WTC11 (cell line): ENCODE measurements at regions not wholly inside any gene's neighbourhood (a gene's known extent, or its start where the extent isn't known, plus 50 kb on each side); places are given as distances from the start of the nearest gene placed in this dataset.

ENCODE experiments used
- CREB1 ChIP-seq: sonication (generic); formaldehyde crosslinking; IDR thresholded peaks from 2 replicates; pipeline ENCODE4 v1.8.0; 2023; ENCODE audit warnings: mild to moderate bottlenecking, missing genetic modification reagents
- ETV6 ChIP-seq: sonication (generic); formaldehyde crosslinking; IDR thresholded peaks from 2 replicates; pipeline ENCODE4 v1.8.1; 2022; ENCODE audit warnings: mild to moderate bottlenecking, missing genetic modification reagents
- NFYB ChIP-seq: sonication (generic); formaldehyde crosslinking; conservative IDR thresholded peaks from 2 replicates; pipeline ENCODE4 v1.8.0; 2022; ENCODE audit warnings: low read depth, missing genetic modification reagents
- NR1H2 ChIP-seq: sonication (generic); formaldehyde crosslinking; IDR thresholded peaks from 2 replicates; pipeline ENCODE4 v1.9.0; 2021; ENCODE audit warnings: mild to moderate bottlenecking, moderate library complexity, missing genetic modification reagents
- SP1 ChIP-seq: sonication (generic); formaldehyde crosslinking; conservative IDR thresholded peaks from 2 replicates; pipeline ENCODE4 v1.8.1; 2022; ENCODE audit warnings: missing genetic modification reagents
- TCF7 ChIP-seq: sonication (generic); formaldehyde crosslinking; IDR thresholded peaks from 2 replicates; pipeline ENCODE4 v1.8.0; 2022; ENCODE audit warnings: mild to moderate bottlenecking, low read depth, missing genetic modification reagents, moderate library complexity
- TF ChIP-seq, protein P1 (sequence below): sonication (generic); formaldehyde crosslinking; IDR thresholded peaks from 2 replicates; pipeline ENCODE4 v1.8.0; 2022; ENCODE audit warnings: mild to moderate bottlenecking, missing genetic modification reagents
- TF ChIP-seq, protein P2 (sequence below): fragments of 200-600 bp; IDR thresholded peaks from 2 replicates; pipeline ENCODE4 v1.8.0; 2022; ENCODE audit warnings: antibody characterized with exemption
- TF ChIP-seq, protein P3 (sequence below): sonication (generic); formaldehyde crosslinking; IDR thresholded peaks from 2 replicates; pipeline ENCODE4 v1.8.1; 2022; ENCODE audit warnings: mild to moderate bottlenecking, moderate library complexity, missing genetic modification reagents
- TF ChIP-seq, protein P4 (sequence below): sonication (generic); formaldehyde crosslinking; IDR thresholded peaks from 2 replicates; pipeline ENCODE4 v1.8.1; 2023; ENCODE audit warnings: mild to moderate bottlenecking, missing genetic modification reagents, moderate library complexity
- TF ChIP-seq, protein P5 (sequence below): sonication (generic); formaldehyde crosslinking; IDR thresholded peaks from 2 replicates; pipeline ENCODE4 v1.8.1; 2022; ENCODE audit warnings: low read depth, missing genetic modification reagents, borderline replicate concordance

DNA sequence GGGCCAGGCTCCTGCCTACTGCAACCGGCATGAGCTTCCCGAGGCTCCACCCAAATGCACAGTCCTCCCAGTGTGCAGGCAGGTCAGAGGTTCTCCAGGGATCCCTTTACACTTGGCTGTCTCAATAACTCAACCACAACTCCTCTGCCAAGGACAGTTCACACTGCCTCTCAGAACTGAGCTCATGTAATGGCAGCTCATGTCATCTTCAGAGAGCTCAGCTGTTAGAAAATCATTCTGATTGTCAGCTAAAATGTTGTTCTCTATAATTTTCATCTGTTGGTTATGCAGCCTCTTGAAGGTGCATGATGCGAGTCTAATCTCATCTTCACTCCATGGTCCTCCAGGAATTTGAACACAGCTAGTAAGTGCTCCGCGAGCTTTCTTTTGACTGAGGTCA, 76.7 kb downstream of the SST start:
- no peak for TF ChIP-seq SP1 (CRISPR knock-in tag)
- TF ChIP-seq, protein P1, sequence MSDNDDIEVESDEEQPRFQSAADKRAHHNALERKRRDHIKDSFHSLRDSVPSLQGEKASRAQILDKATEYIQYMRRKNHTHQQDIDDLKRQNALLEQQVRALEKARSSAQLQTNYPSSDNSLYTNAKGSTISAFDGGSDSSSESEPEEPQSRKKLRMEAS (CRISPR knock-in tag) = no peak
- TF ChIP-seq, protein P2, sequence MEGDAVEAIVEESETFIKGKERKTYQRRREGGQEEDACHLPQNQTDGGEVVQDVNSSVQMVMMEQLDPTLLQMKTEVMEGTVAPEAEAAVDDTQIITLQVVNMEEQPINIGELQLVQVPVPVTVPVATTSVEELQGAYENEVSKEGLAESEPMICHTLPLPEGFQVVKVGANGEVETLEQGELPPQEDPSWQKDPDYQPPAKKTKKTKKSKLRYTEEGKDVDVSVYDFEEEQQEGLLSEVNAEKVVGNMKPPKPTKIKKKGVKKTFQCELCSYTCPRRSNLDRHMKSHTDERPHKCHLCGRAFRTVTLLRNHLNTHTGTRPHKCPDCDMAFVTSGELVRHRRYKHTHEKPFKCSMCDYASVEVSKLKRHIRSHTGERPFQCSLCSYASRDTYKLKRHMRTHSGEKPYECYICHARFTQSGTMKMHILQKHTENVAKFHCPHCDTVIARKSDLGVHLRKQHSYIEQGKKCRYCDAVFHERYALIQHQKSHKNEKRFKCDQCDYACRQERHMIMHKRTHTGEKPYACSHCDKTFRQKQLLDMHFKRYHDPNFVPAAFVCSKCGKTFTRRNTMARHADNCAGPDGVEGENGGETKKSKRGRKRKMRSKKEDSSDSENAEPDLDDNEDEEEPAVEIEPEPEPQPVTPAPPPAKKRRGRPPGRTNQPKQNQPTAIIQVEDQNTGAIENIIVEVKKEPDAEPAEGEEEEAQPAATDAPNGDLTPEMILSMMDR = no peak
- TF ChIP-seq TCF7 (CRISPR knock-in tag) = no peak
- TF ChIP-seq, protein P3, sequence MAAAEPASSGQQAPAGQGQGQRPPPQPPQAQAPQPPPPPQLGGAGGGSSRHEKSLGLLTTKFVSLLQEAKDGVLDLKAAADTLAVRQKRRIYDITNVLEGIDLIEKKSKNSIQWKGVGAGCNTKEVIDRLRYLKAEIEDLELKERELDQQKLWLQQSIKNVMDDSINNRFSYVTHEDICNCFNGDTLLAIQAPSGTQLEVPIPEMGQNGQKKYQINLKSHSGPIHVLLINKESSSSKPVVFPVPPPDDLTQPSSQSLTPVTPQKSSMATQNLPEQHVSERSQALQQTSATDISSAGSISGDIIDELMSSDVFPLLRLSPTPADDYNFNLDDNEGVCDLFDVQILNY (CRISPR knock-in tag) = no peak
- TF ChIP-seq ETV6 (CRISPR knock-in tag) = no peak
- TF ChIP-seq CREB1 (CRISPR knock-in tag) = no peak
- TF ChIP-seq, protein P4, sequence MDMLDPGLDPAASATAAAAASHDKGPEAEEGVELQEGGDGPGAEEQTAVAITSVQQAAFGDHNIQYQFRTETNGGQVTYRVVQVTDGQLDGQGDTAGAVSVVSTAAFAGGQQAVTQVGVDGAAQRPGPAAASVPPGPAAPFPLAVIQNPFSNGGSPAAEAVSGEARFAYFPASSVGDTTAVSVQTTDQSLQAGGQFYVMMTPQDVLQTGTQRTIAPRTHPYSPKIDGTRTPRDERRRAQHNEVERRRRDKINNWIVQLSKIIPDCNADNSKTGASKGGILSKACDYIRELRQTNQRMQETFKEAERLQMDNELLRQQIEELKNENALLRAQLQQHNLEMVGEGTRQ (CRISPR knock-in tag) = no peak
- TF ChIP-seq, protein P5, sequence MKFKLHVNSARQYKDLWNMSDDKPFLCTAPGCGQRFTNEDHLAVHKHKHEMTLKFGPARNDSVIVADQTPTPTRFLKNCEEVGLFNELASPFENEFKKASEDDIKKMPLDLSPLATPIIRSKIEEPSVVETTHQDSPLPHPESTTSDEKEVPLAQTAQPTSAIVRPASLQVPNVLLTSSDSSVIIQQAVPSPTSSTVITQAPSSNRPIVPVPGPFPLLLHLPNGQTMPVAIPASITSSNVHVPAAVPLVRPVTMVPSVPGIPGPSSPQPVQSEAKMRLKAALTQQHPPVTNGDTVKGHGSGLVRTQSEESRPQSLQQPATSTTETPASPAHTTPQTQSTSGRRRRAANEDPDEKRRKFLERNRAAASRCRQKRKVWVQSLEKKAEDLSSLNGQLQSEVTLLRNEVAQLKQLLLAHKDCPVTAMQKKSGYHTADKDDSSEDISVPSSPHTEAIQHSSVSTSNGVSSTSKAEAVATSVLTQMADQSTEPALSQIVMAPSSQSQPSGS (CRISPR knock-in tag) = no peak
- TF ChIP-seq NR1H2 (CRISPR knock-in tag) = no peak
- no peak for TF ChIP-seq NFYB (CRISPR knock-in tag)
